GM21786 (cell line): ENCODE measurements at regions not wholly inside any gene's neighbourhood (a gene's known extent, or its start where the extent isn't known, plus 50 kb on each side); places are given as distances from the start of the nearest gene placed in this dataset.

Source experiments
- ATAC-seq: cut with Tn5 transposase; IDR thresholded peaks from one replicate; pipeline ENCODE4 v1.9.1; 2021; ENCODE audit not compliant: unreplicated experiment

DNA sequence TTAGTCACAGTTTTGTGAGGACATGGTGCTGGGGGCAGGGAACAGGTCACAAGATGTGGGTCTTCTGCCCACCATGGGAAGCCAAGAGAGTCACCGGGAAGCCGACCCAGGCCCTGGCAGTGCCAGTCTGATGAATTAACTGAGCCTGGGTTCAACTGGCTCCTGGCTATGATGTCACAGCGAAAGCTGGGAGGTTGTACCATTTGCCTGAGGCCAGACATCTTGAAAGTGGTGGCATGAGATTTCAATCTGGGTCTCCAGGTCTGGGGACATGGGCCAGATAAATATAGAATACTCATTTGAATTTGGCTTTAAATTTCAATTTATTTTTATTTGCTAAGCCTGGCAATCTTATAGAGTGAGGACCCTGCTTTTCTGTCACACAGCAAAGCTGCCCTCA, 280.9 kb downstream of the NSG2 start:
- ATAC-seq: no peak

DNA sequence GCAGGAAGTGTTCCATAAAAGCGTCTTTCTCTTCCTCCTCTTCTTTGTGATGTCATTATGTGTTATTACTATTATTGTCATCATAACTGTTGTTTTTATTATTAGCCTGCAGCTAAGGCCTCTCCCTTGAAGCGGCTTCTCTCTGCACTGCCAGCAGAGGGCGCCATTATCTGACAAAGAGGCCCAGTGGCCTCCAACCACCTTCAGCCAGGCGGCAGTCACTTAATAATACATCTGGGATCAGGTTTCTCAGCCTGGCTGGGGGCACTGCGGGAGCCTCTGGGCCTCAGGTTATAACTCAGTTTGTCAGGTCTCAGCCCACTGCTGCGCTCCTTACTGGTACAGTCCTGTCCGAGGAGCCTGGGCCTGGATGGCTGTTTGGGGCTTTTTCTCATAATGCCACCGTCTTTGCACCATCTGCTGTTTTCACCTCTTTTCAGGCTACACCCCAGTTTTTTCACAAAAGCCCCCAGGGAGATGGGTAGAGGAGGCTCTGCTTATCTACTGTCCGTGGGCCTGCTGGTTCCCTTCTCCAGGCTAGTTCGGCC, 281.9 kb downstream of the NSG2 start:
- ATAC-seq: no peak

DNA sequence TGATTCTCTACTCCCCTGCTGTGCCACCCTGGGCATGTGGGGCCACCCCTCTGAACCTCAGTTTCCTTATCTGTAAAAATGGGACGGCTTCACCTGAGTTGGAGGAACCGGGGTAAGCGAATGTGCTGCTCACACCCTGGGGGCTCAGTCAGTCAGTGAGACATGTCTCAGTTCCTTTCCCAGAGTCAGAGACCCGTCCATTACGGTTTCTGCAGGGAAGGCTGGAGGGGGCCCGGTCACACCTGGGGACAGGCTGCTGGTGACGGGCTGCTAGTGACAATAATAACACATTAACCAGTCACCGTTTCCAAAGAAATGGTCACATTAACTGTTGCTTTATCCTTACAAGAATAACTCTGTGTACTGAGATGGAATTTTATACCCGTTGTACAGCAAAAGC, 282.4 kb downstream of the NSG2 start:
- no peak for ATAC-seq

DNA sequence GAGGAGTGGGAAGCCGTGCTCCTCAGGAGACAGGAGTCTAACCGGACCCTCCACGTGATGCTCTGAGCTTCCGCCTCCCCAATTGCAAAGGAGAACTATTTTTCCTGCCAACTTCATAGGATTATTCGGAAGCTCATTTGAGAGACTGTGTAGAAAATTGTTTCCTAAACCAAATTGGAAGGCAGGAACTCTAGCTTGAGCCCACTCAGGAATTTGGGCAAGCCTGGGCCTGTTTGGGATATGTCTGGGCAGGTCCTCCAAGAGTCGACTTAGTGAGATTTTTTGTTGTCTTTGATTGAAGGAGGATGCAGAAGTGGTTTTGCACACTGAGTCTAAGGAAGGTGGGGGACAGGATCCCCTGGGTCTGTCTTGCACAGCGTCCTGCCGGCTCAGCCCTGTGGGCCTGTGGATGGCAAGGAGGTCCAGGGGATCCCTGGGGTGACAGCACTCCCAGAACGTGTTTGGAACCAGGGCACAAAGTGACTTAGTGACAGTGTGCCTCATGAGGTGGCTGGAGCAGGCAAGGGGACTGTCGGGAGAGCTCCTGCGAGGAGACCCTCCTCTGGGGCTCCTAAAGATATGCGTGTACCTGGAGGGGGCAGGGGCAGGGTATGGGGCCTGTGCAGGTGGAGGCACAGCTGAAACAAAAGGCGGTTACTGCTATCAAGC, 283.3 kb downstream of the NSG2 start:
- no peak for ATAC-seq

DNA sequence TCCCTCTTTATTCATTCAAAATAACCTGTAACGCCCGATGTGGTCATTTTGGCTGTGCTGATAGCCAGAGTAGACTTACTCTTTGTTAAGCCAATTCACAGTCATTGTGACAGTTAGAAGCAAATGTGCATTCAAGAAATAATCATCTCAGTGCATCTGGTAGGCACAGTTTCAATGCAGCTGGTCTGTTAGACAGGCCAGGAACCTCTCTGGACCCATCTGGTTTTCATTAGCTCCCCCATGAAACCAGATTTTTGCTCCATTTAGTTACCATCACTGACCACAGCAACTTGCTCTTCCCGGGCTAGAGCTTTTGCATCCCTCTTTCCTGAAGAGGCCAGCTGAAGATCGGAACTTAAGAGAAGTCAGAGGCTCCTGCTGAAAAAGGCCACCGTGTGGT, 284.2 kb downstream of the NSG2 start:
- ATAC-seq: no peak

DNA sequence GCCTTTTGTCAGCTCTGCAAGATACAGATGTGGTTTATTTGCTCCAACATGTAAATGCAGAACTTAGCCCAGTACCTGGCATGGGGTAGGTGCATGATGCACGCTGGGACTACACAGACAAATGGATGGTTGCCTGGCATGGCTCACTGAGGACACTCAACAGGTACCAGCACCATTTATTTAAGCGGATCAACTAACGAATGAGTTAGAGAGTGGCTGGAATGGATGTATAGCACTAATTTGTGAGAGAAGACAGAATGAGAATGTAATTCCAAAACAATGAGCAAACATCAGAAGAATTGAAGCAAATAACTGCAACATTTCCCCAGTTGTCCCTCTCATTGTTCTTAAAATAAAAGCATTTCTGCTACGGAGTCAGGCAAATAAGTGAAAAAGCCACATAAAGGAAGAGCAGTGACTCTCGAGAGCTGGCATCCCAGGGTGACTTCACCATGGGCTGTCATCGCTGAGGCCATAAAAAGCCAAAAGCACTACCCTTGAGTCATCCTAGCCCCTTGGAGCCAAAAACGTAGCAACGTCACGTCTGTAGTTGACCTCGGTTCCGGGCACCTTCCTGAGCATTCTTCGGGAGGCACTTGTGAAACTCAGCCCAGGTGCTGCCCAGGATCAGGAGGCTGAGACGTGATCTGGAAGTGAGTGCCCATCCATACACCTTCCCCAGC, 290.3 kb downstream of the NSG2 start:
- no peak for ATAC-seq

- no peak for ATAC-seq
Observed at GRCh38 chr5:174336479-174336878, 291.0 kb downstream of the NSG2 start.

GRCh38 chr5:174337276-174338184, 292.0 kb downstream of the NSG2 start:
- ATAC-seq: no peak

DNA sequence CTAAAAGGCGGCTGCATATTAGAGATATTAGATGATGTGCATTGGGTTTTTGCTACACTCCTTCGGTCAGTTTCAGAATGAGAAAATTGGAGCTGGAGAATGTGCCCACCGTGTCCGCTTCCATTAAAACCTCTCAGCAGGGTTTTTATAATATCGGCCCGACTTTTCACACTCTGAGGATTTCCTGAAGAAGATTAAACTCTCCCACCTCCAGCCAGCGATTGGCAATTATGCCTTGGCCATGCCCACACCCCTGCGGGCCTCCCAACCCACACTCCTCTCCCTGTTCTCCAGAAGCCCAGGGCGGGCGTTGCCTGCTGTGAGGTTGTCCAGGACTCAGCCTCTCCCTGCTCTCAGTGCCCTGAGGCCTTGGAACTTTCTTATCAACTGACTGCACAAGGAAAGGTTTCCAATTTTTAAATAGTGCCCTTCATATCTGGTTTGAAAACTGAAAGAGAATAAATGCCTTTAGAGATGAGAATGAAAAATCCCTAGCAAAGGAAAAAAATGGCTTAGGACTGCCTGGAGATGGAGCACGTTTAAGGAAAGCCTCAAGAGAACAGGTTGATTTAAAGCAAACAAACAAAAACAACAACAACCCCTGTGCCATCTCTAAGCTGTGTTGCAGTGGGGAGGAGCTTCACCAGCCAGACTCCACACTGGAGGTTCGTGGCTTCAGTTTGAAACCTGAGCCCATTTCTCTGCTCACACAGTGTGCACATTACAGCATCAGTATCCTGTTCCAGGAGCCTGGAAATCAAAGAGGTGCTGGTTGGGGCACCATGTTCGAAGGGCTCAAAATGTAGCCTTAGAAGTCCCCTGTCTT, 292.9 kb downstream of the NSG2 start:
- no peak for ATAC-seq

GRCh38 chr5:174339130-174339529, 293.6 kb downstream of the NSG2 start:
- ATAC-seq: no peak

- no peak for ATAC-seq
Observed at GRCh38 chr5:174340226-174340625, 294.7 kb downstream of the NSG2 start.

- ATAC-seq: no peak
Observed at GRCh38 chr5:174342696-174343095, 297.2 kb downstream of the NSG2 start.

DNA sequence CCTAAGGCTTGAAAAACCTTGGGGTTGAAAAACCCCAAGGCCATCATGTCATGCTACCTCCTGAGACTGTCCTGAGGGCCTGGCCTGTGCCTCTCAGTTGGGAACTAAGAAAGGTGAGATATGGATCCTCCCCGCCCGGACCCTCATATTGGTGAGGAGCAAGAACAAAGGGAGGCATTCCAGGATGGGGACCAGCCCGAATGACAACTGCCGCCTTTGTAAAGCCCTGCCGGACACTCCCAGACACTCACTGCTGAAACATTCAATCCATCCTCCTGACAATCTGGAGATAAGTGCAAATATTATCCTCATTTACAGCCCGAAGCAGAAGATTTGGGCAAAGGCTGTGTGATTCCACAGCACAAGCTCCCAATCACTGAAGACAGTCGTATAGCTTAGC, 298.3 kb downstream of the NSG2 start:
- ATAC-seq: no peak

GRCh38 chr5:174344335-174344734, 298.8 kb downstream of the NSG2 start:
- no peak for ATAC-seq

- ATAC-seq: no peak
Observed at GRCh38 chr5:174347183-174347582, 301.7 kb downstream of the NSG2 start.

DNA sequence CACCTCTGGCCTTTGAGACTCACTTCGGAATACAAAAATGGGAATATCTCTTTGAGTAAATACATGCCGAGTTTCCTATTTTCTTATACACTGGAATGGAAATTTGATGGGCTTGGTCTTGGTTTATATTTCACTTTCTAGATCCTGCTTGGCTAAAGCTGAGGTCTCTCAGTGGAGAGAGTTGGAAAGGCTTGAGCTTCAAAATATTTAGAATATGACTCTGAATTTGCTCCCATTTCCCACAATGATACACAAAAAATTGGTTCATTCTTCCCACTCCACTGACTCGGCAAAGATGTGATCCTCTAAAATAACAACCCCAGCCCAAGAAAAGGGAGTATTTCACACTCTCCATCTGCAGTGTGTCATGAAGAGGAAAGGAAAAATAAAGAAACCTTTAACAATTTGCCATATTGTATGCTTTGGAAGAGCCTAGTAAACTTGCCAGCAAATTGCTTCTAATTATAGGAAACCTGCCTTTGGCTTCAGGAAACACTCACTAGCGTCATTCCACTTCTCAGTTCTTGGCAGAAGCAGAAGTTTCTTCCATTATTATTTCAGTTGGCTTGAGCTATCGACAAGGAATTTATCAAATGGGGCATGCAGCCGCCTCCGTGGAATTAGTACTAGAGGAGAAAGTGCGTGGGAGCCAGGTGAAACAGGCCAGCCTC, 302.9 kb downstream of the NSG2 start:
- ATAC-seq: no peak

DNA sequence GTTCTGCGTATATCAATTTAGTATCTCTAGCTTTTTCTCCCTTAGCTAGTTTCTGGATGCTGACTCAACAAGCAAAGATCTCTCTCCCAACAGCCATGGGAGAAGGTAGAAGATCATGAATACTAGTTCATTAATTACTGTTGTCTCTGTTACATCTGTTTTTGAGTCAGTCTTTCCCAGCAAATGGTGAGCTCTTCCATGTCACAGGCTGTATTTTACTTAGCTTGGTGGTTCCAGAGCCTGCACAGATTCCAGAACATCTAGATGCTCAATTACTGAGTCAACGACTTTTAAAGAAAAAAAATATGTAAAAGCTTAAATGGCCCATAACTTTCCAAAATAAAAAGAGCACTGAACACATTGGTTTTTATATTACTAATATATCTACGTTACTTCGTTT, 307.2 kb downstream of the NSG2 start:
- no peak for ATAC-seq

GRCh38 chr5:174354571-174354970, 309.1 kb downstream of the NSG2 start:
- ATAC-seq: no peak

DNA sequence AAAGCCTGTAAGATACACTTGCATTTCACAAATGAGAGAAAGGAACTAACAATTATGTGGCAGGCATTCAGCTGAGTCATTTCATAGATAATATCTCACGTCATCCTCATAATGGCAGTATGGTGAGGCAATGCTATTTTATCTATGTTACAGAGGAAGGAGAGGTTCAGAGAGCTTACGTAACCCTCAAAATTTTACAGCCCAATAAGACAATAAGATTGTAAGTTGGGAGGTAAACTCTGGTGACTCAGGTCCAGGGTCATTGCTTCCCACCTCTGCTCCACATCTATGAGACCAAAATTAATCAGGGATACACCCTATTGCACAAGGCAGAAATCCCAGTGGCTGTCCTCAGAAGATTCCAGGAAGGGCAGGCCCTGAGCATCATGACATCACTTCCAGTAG, 309.7 kb downstream of the NSG2 start:
- ATAC-seq: no peak

DNA sequence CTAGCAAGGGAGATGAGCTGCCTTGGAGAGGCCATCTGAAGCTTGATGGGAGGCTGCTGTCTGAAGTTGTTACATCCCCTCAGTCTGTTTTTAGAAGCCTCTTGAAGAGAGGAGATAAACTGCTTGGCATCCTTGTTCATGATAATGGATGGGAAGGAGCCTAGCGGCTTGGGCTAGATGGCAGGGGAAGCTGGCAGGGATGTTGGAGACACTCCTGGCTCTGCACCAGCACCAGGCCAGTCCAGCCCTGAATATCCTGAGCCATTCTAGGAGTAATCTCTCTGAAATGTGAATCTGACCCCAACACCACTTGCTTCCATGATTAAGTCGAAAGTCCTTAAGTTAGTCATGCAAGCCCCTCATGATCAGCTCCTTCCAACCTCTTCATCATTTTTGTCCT, 310.5 kb downstream of the NSG2 start:
- no peak for ATAC-seq
